SK-N-SH (cell line): ENCODE measurements at regions not wholly inside any gene's neighbourhood (a gene's known extent, or its start where the extent isn't known, plus 50 kb on each side); places are given as distances from the start of the nearest gene placed in this dataset.

Experiments
- CTCF ChIA-PET: fragments of 300-600, 350-600 bp; formaldehyde crosslinking; extraction: SDS; loops from one replicate; lab custom pipeline; 2021; lab: Yijun Ruan, JAX
- POLR2A ChIA-PET: fragments of 350-600 bp; sonication (Branson Sonifier 250); formaldehyde crosslinking; extraction: SDS; loops from one replicate; lab custom pipeline; 2020; ENCODE audit warnings: antibody characterized with exemption, inconsistent platforms; lab: Yijun Ruan, JAX
- DNase-seq: peaks from one replicate; pipeline ENCODE4 v3.0.0; 2012
- H2AFZ ChIP-seq: fragments of 200-600 bp; sonication (generic); 2 replicates; pipeline ENCODE4 v1.8.1; 2016; ENCODE audit warnings: antibody characterized with exemption, mild to moderate bottlenecking, low read depth
- H3F3A ChIP-seq: fragments of 200-600 bp; sonication (generic); replicated peaks from 2 replicates; pipeline ENCODE3; 2016; ENCODE audit warnings: antibody characterized with exemption, mild to moderate bottlenecking; ENCODE audit not compliant: insufficient read depth
- H3K27ac ChIP-seq, 2 experiments: fragments of 200-500 bp in 1 of 2; fragments of 200-600 bp in 1 of 2; sonication (Bioruptor generic) in 1 of 2; sonication (generic), shearing (Covaris generic) in 1 of 2; 2 replicates each; pipeline versions ENCODE4 v1.5.1 to v1.6.1; 2014 to 2016; ENCODE audit warnings: low read depth in 2 of 2, inconsistent platforms in 1 of 2, low read length in 1 of 2, mild to moderate bottlenecking in 1 of 2, mixed read lengths in 1 of 2
- H3K27me3 ChIP-seq: fragments of 200-600 bp; sonication (generic), shearing (Covaris generic); 2 replicates; pipeline ENCODE4 v1.6.1; 2016; ENCODE audit warnings: mixed run types; ENCODE audit not compliant: insufficient read depth
- H3K36me3 ChIP-seq, 2 experiments: fragments of 200-500 bp in 1 of 2; fragments of 200-600 bp in 1 of 2; sonication (Bioruptor generic) in 1 of 2; sonication (generic) in 1 of 2; replicated peaks in 1 of 2; 2 replicates each; pipeline versions ENCODE3 to v1.5.1; 2014 to 2016; ENCODE audit warnings: low read length in 1 of 2, mild to moderate bottlenecking in 1 of 2; ENCODE audit not compliant: insufficient read depth in 2 of 2, control insufficient read depth in 1 of 2
- H3K4me1 ChIP-seq, 2 experiments: fragments of 200-500 bp in 1 of 2; fragments of 200-600 bp in 1 of 2; sonication (Bioruptor generic) in 1 of 2; sonication (generic), shearing (Covaris generic) in 1 of 2; 2 replicates each; pipeline versions ENCODE4 v1.5.1 to v1.6.1; 2014 to 2016; ENCODE audit warnings: low read depth in 1 of 2, low read length in 1 of 2, mixed run types in 1 of 2; ENCODE audit not compliant: insufficient read depth in 2 of 2, control insufficient read depth in 1 of 2
- H3K4me2 ChIP-seq: fragments of 200-600 bp; sonication (generic), shearing (Covaris generic); 2 replicates; pipeline ENCODE4 v1.6.1; 2017; ENCODE audit warnings: mixed run types
- H3K4me3 ChIP-seq, 2 experiments: fragments of 200-500 bp in 1 of 2; fragments of 200-600 bp in 1 of 2; sonication (Bioruptor generic) in 1 of 2; sonication (generic), shearing (Covaris generic) in 1 of 2; 2 replicates each; pipeline versions ENCODE4 v1.5.1 to v1.8.1; 2014 to 2016; ENCODE audit warnings: low read depth in 2 of 2, inconsistent platforms in 1 of 2, low read length in 1 of 2, mild to moderate bottlenecking in 1 of 2, mixed read lengths in 1 of 2, moderate library complexity in 1 of 2
- H3K79me2 ChIP-seq: fragments of 200-600 bp; sonication (generic); 2 replicates; pipeline ENCODE4 v1.8.1; 2017; ENCODE audit warnings: mild to moderate bottlenecking; ENCODE audit not compliant: insufficient read depth
- H3K9ac ChIP-seq: fragments of 200-600 bp; sonication (generic); 2 replicates; pipeline ENCODE4 v1.6.1; 2017; ENCODE audit warnings: mixed run types
- H3K9me2 ChIP-seq: fragments of 200-600 bp; sonication (generic); 2 replicates; pipeline ENCODE4 v1.6.1; 2017; ENCODE audit warnings: mixed run types
- H3K9me3 ChIP-seq: fragments of 200-600 bp; sonication (generic); 2 replicates; pipeline ENCODE4 v1.6.1; 2017; ENCODE audit warnings: mixed run types, mild to moderate bottlenecking, moderate library complexity
- H4K20me1 ChIP-seq: fragments of 200-600 bp; sonication (generic); 2 replicates; pipeline ENCODE4 v1.6.1; 2017; ENCODE audit warnings: mild to moderate bottlenecking, mixed run types; ENCODE audit not compliant: insufficient read depth
- EP300 ChIP-seq, 2 experiments: IDR thresholded peaks; 2 replicates each; pipeline versions ENCODE4 v1.4.0 to v1.6.1; 2012; ENCODE audit warnings: borderline replicate concordance in 1 of 2, low read depth in 1 of 2, low read length in 1 of 2
- FOXM1 ChIP-seq: IDR thresholded peaks from 2 replicates; pipeline ENCODE4 v1.4.0; 2012; ENCODE audit warnings: low read depth, mild to moderate bottlenecking
- GATA2 ChIP-seq: sonication (generic); formaldehyde crosslinking; IDR thresholded peaks from 2 replicates; pipeline ENCODE4 v1.5.0; 2020; ENCODE audit warnings: mild to moderate bottlenecking, missing genetic modification reagents
- MEF2A ChIP-seq: IDR thresholded peaks from 2 replicates; pipeline ENCODE4 v1.4.0; 2012; ENCODE audit warnings: low read depth, borderline replicate concordance
- MXI1 ChIP-seq: IDR thresholded peaks from 2 replicates; pipeline ENCODE4 v1.6.1; 2012; ENCODE audit warnings: mild to moderate bottlenecking, low read depth, low read length, improper control_type of control experiment
- NRF1 ChIP-seq: IDR thresholded peaks from 2 replicates; pipeline ENCODE4 v1.6.1; 2012; ENCODE audit warnings: low read depth, mild to moderate bottlenecking, low read length
- RAD21 ChIP-seq: IDR thresholded peaks from 2 replicates; pipeline ENCODE4 v1.6.1; 2012; ENCODE audit warnings: mild to moderate bottlenecking, low read length
- RCOR1 ChIP-seq: fragments of 150-350 bp; IDR thresholded peaks from 2 replicates; pipeline ENCODE4 v1.6.1; 2017; ENCODE audit warnings: antibody characterized with exemption, low read length
- RFX5 ChIP-seq: IDR thresholded peaks from 2 replicates; pipeline ENCODE4 v1.6.1; 2012; ENCODE audit warnings: mild to moderate bottlenecking, improper control_type of control experiment, low read length
- RXRA ChIP-seq: IDR thresholded peaks from 2 replicates; pipeline ENCODE4 v1.4.0; 2012; ENCODE audit warnings: low read depth, mild to moderate bottlenecking, borderline replicate concordance
- TAF1 ChIP-seq: IDR thresholded peaks from 2 replicates; pipeline ENCODE4 v1.6.1; 2012; ENCODE audit warnings: low read depth, mild to moderate bottlenecking, low read length, moderate library complexity, borderline replicate concordance
- WGBS: methylation state at CpG from one replicate; pipeline ENCODE4 v1.1.6; 2017; ENCODE audit warnings: low lambda C conversion rate; 5-methylcytosine and 5-hydroxymethylcytosine counted together
- TF ChIP-seq, protein P1 (sequence below): IDR thresholded peaks from 2 replicates; pipeline ENCODE4 v1.6.1; 2012; ENCODE audit warnings: mild to moderate bottlenecking, low read depth, low read length, moderate library complexity
- TF ChIP-seq, protein P2 (sequence below): fragments of 200-600 bp; sonication (generic); IDR thresholded peaks from 2 replicates; pipeline ENCODE4 v1.6.1; 2017; ENCODE audit warnings: antibody characterized with exemption, mild to moderate bottlenecking, moderate library complexity
- TF ChIP-seq, protein P3 (sequence below): IDR thresholded peaks from 2 replicates; pipeline ENCODE4 v1.4.0; 2012; ENCODE audit warnings: low read depth, borderline replicate concordance
- TF ChIP-seq, protein P4 (sequence below): fragments of 150-350 bp; IDR thresholded peaks from 2 replicates; pipeline ENCODE4 v1.6.1; 2017; ENCODE audit warnings: antibody characterized with exemption, low read length, low read depth, borderline replicate concordance
- TF ChIP-seq, protein P5 (sequence below): fragments of 150-350 bp; IDR thresholded peaks from 2 replicates; pipeline ENCODE4 v1.6.1; 2016; ENCODE audit warnings: mild to moderate bottlenecking, low read depth, low read length

DNA sequence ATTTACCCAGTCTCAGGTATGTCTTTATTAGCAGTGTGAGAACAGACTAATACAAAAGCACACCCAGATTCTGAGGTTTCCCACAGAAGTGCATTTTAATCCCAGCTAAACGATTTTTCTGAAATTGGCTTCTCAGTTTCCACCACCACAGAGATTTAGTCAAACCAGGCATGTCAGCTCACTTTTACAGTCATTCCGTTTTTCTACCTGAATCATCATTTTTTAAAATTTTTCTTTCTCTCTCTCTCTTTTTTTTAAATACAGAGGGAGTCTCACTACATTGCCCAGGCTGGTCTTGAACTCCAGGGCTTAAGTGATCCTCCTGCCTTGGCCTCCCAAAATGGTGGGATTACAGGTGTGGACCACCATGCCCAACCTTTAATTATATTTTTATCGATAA lies 389.1 kb downstream of the HAPSTR1 start (continued):
- TF ChIP-seq, protein P1, sequence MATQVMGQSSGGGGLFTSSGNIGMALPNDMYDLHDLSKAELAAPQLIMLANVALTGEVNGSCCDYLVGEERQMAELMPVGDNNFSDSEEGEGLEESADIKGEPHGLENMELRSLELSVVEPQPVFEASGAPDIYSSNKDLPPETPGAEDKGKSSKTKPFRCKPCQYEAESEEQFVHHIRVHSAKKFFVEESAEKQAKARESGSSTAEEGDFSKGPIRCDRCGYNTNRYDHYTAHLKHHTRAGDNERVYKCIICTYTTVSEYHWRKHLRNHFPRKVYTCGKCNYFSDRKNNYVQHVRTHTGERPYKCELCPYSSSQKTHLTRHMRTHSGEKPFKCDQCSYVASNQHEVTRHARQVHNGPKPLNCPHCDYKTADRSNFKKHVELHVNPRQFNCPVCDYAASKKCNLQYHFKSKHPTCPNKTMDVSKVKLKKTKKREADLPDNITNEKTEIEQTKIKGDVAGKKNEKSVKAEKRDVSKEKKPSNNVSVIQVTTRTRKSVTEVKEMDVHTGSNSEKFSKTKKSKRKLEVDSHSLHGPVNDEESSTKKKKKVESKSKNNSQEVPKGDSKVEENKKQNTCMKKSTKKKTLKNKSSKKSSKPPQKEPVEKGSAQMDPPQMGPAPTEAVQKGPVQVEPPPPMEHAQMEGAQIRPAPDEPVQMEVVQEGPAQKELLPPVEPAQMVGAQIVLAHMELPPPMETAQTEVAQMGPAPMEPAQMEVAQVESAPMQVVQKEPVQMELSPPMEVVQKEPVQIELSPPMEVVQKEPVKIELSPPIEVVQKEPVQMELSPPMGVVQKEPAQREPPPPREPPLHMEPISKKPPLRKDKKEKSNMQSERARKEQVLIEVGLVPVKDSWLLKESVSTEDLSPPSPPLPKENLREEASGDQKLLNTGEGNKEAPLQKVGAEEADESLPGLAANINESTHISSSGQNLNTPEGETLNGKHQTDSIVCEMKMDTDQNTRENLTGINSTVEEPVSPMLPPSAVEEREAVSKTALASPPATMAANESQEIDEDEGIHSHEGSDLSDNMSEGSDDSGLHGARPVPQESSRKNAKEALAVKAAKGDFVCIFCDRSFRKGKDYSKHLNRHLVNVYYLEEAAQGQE, result no peak
- TF ChIP-seq TAF1 (no peak), RAD21 (no peak), MXI1 (no peak), MEF2A (no peak), EP300 (IDR thresholded peaks at IDR 0.05; ENCODE audit: borderline replicate concordance in 1 of 2, low read depth in 1 of 2, low read length in 1 of 2) (no peak)
- TF ChIP-seq, protein P2, sequence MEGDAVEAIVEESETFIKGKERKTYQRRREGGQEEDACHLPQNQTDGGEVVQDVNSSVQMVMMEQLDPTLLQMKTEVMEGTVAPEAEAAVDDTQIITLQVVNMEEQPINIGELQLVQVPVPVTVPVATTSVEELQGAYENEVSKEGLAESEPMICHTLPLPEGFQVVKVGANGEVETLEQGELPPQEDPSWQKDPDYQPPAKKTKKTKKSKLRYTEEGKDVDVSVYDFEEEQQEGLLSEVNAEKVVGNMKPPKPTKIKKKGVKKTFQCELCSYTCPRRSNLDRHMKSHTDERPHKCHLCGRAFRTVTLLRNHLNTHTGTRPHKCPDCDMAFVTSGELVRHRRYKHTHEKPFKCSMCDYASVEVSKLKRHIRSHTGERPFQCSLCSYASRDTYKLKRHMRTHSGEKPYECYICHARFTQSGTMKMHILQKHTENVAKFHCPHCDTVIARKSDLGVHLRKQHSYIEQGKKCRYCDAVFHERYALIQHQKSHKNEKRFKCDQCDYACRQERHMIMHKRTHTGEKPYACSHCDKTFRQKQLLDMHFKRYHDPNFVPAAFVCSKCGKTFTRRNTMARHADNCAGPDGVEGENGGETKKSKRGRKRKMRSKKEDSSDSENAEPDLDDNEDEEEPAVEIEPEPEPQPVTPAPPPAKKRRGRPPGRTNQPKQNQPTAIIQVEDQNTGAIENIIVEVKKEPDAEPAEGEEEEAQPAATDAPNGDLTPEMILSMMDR, result no peak

DNA sequence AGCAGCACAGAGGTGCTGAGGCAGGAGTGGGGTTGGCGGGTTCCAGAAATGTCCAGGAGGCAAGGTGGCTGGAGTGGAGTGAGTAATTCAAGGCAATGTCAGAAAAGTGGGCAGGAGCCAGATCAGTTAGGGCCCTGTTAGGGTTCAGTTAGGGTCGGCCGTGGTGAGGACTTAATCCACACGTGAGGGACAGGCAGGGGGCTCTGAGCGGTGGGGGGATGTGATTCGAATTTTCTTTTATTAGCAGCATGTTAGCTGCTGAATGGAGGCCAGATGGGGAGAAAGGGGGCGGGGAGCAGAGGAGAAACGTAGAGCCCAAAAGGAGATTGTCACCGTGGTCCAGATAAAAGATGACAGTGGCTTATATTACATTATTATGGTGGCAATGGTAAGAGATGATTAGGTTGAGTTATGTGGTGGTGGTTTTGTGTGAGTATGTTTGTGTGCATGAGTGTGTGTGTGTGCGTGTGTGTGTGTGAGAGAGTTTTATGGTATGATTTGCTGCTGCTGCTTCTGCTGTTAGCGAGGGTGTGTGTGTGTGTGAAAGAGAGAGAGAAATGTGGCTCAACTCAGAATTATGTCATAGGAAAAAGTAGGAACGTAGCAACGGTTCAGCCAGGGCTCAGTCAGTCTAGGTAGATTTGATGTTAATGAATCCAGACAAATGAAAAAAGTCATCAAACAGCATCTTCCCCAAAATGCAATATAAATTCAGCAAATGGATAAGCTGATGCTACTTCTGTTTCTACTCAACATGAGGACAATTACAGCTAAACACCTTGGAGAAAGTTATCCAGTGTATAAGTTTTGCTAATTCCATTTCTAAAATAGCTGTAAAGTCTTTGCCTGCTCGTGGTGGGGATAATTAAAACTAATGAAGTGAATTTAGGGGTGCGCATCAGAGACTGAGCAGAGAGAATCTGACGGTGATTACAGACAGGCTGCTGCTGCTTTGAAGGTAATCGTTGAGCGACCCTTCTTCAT lies 390.6 kb downstream of the HAPSTR1 start:
- H3K4me3 ChIP-seq, result no peak overlapping the region
- ChIA-PET POLR2A (no interaction called here), CTCF (no interaction called here)
- no peak overlapping the region for H3K27ac ChIP-seq
- no peak overlapping the region for H3K9ac ChIP-seq
- no peaks in the 10 kb centered on the region for H3K79me2 ChIP-seq
- DNase-seq, result no peak
- H3K9me2 ChIP-seq, result no peaks in the 10 kb centered on the region
- no peak overlapping the region for H3K4me2 ChIP-seq
- no peaks in the 10 kb centered on the region for H4K20me1 ChIP-seq
- no peaks in the 10 kb centered on the region for H3K4me1 ChIP-seq
- 29% methylated on average over 18 of the region's 18 CpGs for WGBS
- no peaks in the 10 kb centered on the region for H3K36me3 ChIP-seq
- no peaks in the 10 kb centered on the region for H3F3A ChIP-seq
- no peaks in the 10 kb centered on the region for H3K9me3 ChIP-seq
- H3K27me3 ChIP-seq, result no peaks in the 10 kb centered on the region
- H2AFZ ChIP-seq, result no peak overlapping the region
- TF ChIP-seq RCOR1 (no peak), MEF2A (no peak), RXRA (no peak), NRF1 (no peak), FOXM1 (no peak), GATA2 (no peak), TAF1 (no peak), RFX5 (no peak)
- TF ChIP-seq, protein P3, sequence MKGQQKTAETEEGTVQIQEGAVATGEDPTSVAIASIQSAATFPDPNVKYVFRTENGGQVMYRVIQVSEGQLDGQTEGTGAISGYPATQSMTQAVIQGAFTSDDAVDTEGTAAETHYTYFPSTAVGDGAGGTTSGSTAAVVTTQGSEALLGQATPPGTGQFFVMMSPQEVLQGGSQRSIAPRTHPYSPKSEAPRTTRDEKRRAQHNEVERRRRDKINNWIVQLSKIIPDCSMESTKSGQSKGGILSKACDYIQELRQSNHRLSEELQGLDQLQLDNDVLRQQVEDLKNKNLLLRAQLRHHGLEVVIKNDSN, result no peak
- TF ChIP-seq, protein P4, sequence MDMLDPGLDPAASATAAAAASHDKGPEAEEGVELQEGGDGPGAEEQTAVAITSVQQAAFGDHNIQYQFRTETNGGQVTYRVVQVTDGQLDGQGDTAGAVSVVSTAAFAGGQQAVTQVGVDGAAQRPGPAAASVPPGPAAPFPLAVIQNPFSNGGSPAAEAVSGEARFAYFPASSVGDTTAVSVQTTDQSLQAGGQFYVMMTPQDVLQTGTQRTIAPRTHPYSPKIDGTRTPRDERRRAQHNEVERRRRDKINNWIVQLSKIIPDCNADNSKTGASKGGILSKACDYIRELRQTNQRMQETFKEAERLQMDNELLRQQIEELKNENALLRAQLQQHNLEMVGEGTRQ, result no peak
- TF ChIP-seq, protein P5, sequence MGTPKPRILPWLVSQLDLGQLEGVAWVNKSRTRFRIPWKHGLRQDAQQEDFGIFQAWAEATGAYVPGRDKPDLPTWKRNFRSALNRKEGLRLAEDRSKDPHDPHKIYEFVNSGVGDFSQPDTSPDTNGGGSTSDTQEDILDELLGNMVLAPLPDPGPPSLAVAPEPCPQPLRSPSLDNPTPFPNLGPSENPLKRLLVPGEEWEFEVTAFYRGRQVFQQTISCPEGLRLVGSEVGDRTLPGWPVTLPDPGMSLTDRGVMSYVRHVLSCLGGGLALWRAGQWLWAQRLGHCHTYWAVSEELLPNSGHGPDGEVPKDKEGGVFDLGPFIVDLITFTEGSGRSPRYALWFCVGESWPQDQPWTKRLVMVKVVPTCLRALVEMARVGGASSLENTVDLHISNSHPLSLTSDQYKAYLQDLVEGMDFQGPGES, result no peak
- TF ChIP-seq, protein P1, result no peak
